ENCODE measurements at regions not wholly inside any gene's neighbourhood (a gene's known extent, or its start where the extent isn't known, plus 50 kb on each side); places are given as distances from the start of the nearest gene placed in this dataset.

GRCh38 chr5:28370896-28371295 is 1332.5 kb upstream of the CDH9 start:
- H3K4me1 Mint-ChIP-seq (ENCODE audit: low read depth) = no peaks in the 10 kb centered on the region
- H3K27me3 Mint-ChIP-seq = no peaks in the 10 kb centered on the region
- Histone ChIP-seq H3K27ac (ENCODE audit: low read depth in 1 of 2, low read length in 2 of 2) (no peak overlapping the region), H3K36me3 (ENCODE audit: insufficient read depth, low read length) (no peaks in the 10 kb centered on the region), H3K4me3 (ENCODE audit: low read length) (no peak overlapping the region), H3K9me3 (ENCODE audit: control insufficient read depth in 1 of 2, insufficient read depth in 1 of 2, low read length in 2 of 2) (peaks cover 4 to 9% of the 10 kb centered on the region in 2 experiments), H3K27me3 (ENCODE audit: control insufficient read depth in 1 of 2, insufficient read depth in 2 of 2, low read length in 2 of 2) (no peaks in the 10 kb centered on the region), H3K4me1 (ENCODE audit: insufficient read depth, low read length) (no peaks in the 10 kb centered on the region)
- ATAC-seq (ENCODE audit: poor library complexity) = no peak
- intact Hi-C loops (cut with DNase I, micrococcal nuclease) = no loop called here
- TF ChIP-seq, protein P1, sequence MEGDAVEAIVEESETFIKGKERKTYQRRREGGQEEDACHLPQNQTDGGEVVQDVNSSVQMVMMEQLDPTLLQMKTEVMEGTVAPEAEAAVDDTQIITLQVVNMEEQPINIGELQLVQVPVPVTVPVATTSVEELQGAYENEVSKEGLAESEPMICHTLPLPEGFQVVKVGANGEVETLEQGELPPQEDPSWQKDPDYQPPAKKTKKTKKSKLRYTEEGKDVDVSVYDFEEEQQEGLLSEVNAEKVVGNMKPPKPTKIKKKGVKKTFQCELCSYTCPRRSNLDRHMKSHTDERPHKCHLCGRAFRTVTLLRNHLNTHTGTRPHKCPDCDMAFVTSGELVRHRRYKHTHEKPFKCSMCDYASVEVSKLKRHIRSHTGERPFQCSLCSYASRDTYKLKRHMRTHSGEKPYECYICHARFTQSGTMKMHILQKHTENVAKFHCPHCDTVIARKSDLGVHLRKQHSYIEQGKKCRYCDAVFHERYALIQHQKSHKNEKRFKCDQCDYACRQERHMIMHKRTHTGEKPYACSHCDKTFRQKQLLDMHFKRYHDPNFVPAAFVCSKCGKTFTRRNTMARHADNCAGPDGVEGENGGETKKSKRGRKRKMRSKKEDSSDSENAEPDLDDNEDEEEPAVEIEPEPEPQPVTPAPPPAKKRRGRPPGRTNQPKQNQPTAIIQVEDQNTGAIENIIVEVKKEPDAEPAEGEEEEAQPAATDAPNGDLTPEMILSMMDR (IDR thresholded peaks at IDR 0.05) = no peak
- DNase-seq = no peak
- ChIA-PET POLR2A (no interaction called here), CTCF (no interaction called here)
- no peak overlapping the region for H3K27ac Mint-ChIP-seq
- no peak overlapping the region for H3K4me3 Mint-ChIP-seq
- peaks cover 16% of the 10 kb centered on the region for H3K9me3 Mint-ChIP-seq
- no peaks in the 10 kb centered on the region for H3K36me3 Mint-ChIP-seq (ENCODE audit: low read depth)

DNA sequence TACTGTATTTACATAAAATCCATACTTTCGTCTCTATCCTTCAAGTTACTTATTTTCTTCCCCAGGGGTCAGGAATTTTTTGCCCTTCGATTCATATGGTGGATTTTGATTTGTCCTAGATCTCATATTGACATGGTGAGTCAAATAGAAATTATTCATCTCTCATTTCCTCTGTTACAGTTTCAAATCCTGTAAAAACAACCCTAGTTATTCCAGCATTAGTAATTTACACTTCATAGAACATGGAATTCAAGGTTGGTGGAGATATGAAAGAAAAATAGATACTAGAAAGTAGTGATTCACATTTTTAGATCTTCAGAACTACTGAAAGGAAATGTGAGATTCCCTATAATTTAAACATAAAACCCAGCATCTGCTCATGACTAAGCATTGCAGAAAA is 1331.0 kb upstream of the CDH9 start:
- Histone ChIP-seq H3K4me1 (ENCODE audit: insufficient read depth, low read length) (no peaks in the 10 kb centered on the region), H3K9me3 (ENCODE audit: control insufficient read depth in 1 of 2, insufficient read depth in 1 of 2, low read length in 2 of 2) (peaks cover 4 to 8% of the 10 kb centered on the region in 2 experiments), H3K27ac (ENCODE audit: low read depth in 1 of 2, low read length in 2 of 2) (no peak overlapping the region), H3K4me3 (ENCODE audit: low read length) (no peak overlapping the region), H3K36me3 (ENCODE audit: insufficient read depth, low read length) (no peaks in the 10 kb centered on the region), H3K27me3 (ENCODE audit: control insufficient read depth in 1 of 2, insufficient read depth in 2 of 2, low read length in 2 of 2) (no peaks in the 10 kb centered on the region)
- TF ChIP-seq, protein P1 (IDR thresholded peaks at IDR 0.05) = no peak
- Mint-ChIP-seq H3K36me3 (ENCODE audit: low read depth) (no peaks in the 10 kb centered on the region), H3K4me3 (no peak overlapping the region), H3K4me1 (ENCODE audit: low read depth) (no peaks in the 10 kb centered on the region), H3K27ac (no peak overlapping the region), H3K27me3 (no peaks in the 10 kb centered on the region), H3K9me3 (peaks cover 13% of the 10 kb centered on the region)
- CTCF ChIA-PET = no interaction called here
- POLR2A ChIA-PET = no interaction called here
- DNase-seq = no peak
- ATAC-seq (ENCODE audit: poor library complexity) = no peak
- intact Hi-C loops (cut with DNase I, micrococcal nuclease) = no loop called here

GRCh38 chr5:28355831-28356230 is 1317.4 kb upstream of the CDH9 start:
- Mint-ChIP-seq H3K4me1 (ENCODE audit: low read depth) (no peaks in the 10 kb centered on the region), H3K4me3 (no peak overlapping the region), H3K9me3 (peaks cover 12% of the 10 kb centered on the region), H3K36me3 (ENCODE audit: low read depth) (no peaks in the 10 kb centered on the region), H3K27ac (no peak overlapping the region), H3K27me3 (no peaks in the 10 kb centered on the region)
- ChIA-PET CTCF (no interaction called here), POLR2A (no interaction called here)
- ATAC-seq (ENCODE audit: poor library complexity) = no peak
- Histone ChIP-seq H3K36me3 (ENCODE audit: insufficient read depth, low read length) (no peaks in the 10 kb centered on the region), H3K4me1 (ENCODE audit: insufficient read depth, low read length) (no peaks in the 10 kb centered on the region), H3K4me3 (ENCODE audit: low read length) (no peak overlapping the region), H3K9me3 (ENCODE audit: control insufficient read depth in 1 of 2, insufficient read depth in 1 of 2, low read length in 2 of 2) (no peaks in the 10 kb centered on the region), H3K27me3 (ENCODE audit: control insufficient read depth in 1 of 2, insufficient read depth in 2 of 2, low read length in 2 of 2) (no peaks in the 10 kb centered on the region), H3K27ac (ENCODE audit: low read depth in 1 of 2, low read length in 2 of 2) (no peak overlapping the region)
- no peak for DNase-seq
- intact Hi-C loops (cut with DNase I, micrococcal nuclease) = no loop called here
- TF ChIP-seq, protein P1 (IDR thresholded peaks at IDR 0.05) = no peak

Data from CD4-positive, alpha-beta T cell (primary cell).